HEK293 (cell line): ENCODE measurements at regions not wholly inside any gene's neighbourhood (a gene's known extent, or its start where the extent isn't known, plus 50 kb on each side); places are given as distances from the start of the nearest gene placed in this dataset.

Experiments used
- CTCF ChIA-PET: fragments of 350-600 bp; formaldehyde crosslinking; extraction: SDS; loops from one replicate; lab custom pipeline; 2021; ENCODE audit warnings: antibody characterized with exemption; lab: Yijun Ruan, JAX
- POLR2A ChIA-PET: fragments of 300-600 bp; formaldehyde crosslinking; extraction: SDS; loops from one replicate; lab custom pipeline; 2020; ENCODE audit warnings: antibody characterized with exemption, inconsistent platforms; lab: Yijun Ruan, JAX
- H3K27ac ChIP-seq: fragments of 200-500 bp; sonication (Bioruptor generic); 2 replicates; pipeline ENCODE4 v1.5.1; 2014; ENCODE audit warnings: low read depth, low read length, control low read depth, inconsistent platforms; ENCODE audit errors: extremely low read depth
- H3K36me3 ChIP-seq, 2 experiments: fragments of 200-500 bp in 1 of 2; sonication (Bioruptor generic) in 1 of 2; 1 replicate in 1 of 2; 2 replicates in 1 of 2; pipeline ENCODE4 v1.5.1; 2014 to 2017; ENCODE audit warnings: inconsistent platforms in 2 of 2, low read length in 2 of 2; ENCODE audit not compliant: control insufficient read depth in 2 of 2, insufficient read depth in 1 of 2
- H3K4me1 ChIP-seq: fragments of 200-500 bp; sonication (Bioruptor generic); 2 replicates; pipeline ENCODE4 v1.5.1; 2014; ENCODE audit warnings: mild to moderate bottlenecking, low read length, inconsistent platforms; ENCODE audit not compliant: control insufficient read depth, insufficient read depth
- H3K4me3 ChIP-seq: 2 replicates; pipeline ENCODE4 v1.5.1; 2011; ENCODE audit warnings: low read depth, mild to moderate bottlenecking, control low read depth, low read length, moderate library complexity
- H3K9me3 ChIP-seq: fragments of 200-500 bp; sonication (Bioruptor generic); 2 replicates; pipeline ENCODE4 v1.5.1; 2014; ENCODE audit warnings: low read depth, low read length, inconsistent platforms; ENCODE audit not compliant: control insufficient read depth, insufficient read depth
- FEZF1 ChIP-seq: fragments of 450-650 bp; formaldehyde crosslinking; IDR thresholded peaks from 2 replicates; pipeline ENCODE4 v1.5.1; 2016; ENCODE audit warnings: missing biosample characterization, missing genetic modification characterization
- GLI4 ChIP-seq: fragments of 450-650 bp; formaldehyde crosslinking; IDR thresholded peaks from 2 replicates; pipeline ENCODE4 v1.5.1; 2016; ENCODE audit warnings: missing biosample characterization, missing genetic modification characterization
- HOXD13 ChIP-seq: sonication (generic); formaldehyde crosslinking; IDR thresholded peaks from 2 replicates; pipeline ENCODE4 v1.8.0; 2022; ENCODE audit warnings: missing genetic modification reagents, borderline replicate concordance
- KLF8 ChIP-seq: fragments of 450-650 bp; formaldehyde crosslinking; IDR thresholded peaks from 2 replicates; pipeline ENCODE4 v1.5.1; 2016; ENCODE audit warnings: missing biosample characterization, missing genetic modification characterization
- MYNN ChIP-seq: fragments of 450-650 bp; formaldehyde crosslinking; IDR thresholded peaks from 2 replicates; pipeline ENCODE4 v1.5.1; 2016; ENCODE audit warnings: missing biosample characterization, missing genetic modification characterization, borderline replicate concordance
- OVOL3 ChIP-seq: fragments of 450-650 bp; formaldehyde crosslinking; IDR thresholded peaks from 2 replicates; pipeline ENCODE4 v1.5.1; 2016; ENCODE audit warnings: missing biosample characterization, missing genetic modification characterization
- ZBTB1 ChIP-seq: fragments of 450-650 bp; formaldehyde crosslinking; IDR thresholded peaks from 2 replicates; pipeline ENCODE4 v1.5.1; 2016; ENCODE audit warnings: missing biosample characterization, missing genetic modification characterization
- ZBTB20 ChIP-seq: fragments of 450-650 bp; formaldehyde crosslinking; IDR thresholded peaks from 2 replicates; pipeline ENCODE4 v1.5.1; 2016; ENCODE audit warnings: missing biosample characterization, missing genetic modification characterization
- ZNF146 ChIP-seq: fragments of 450-650 bp; formaldehyde crosslinking; IDR thresholded peaks from 2 replicates; pipeline ENCODE4 v1.5.1; 2016; ENCODE audit warnings: missing biosample characterization, missing genetic modification characterization
- ZNF155 ChIP-seq: fragments of 450-650 bp; formaldehyde crosslinking; IDR thresholded peaks from 2 replicates; pipeline ENCODE4 v1.5.1; 2016; ENCODE audit warnings: missing biosample characterization, missing genetic modification characterization
- ZNF174 ChIP-seq: fragments of 450-650 bp; formaldehyde crosslinking; IDR thresholded peaks from 2 replicates; pipeline ENCODE4 v1.5.0; 2017; ENCODE audit warnings: missing biosample characterization, mild to moderate bottlenecking, missing genetic modification characterization
- ZNF18 ChIP-seq: fragments of 450-650 bp; formaldehyde crosslinking; IDR thresholded peaks from 2 replicates; pipeline ENCODE4 v1.5.1; 2016; ENCODE audit warnings: missing biosample characterization, missing genetic modification characterization
- ZNF23 ChIP-seq: fragments of 450-650 bp; formaldehyde crosslinking; IDR thresholded peaks from 2 replicates; pipeline ENCODE4 v1.5.1; 2016; ENCODE audit warnings: missing biosample characterization, missing genetic modification characterization, borderline replicate concordance
- ZNF274 ChIP-seq, 2 experiments: fragments of 200-500 bp in 1 of 2; fragments of 450-650 bp in 1 of 2; sonication (Bioruptor generic) in 1 of 2; formaldehyde crosslinking in 1 of 2; IDR thresholded peaks; 2 replicates each; pipeline versions ENCODE4 v1.5.1 to v1.6.1; 2014 to 2016; ENCODE audit warnings: borderline replicate concordance in 1 of 2, inconsistent platforms in 1 of 2, low read length in 1 of 2, missing biosample characterization in 1 of 2, missing genetic modification characterization in 1 of 2
- ZNF311 ChIP-seq: fragments of 450-650 bp; formaldehyde crosslinking; IDR thresholded peaks from 2 replicates; pipeline ENCODE4 v1.5.1; 2017; ENCODE audit warnings: missing biosample characterization, missing genetic modification characterization, borderline replicate concordance
- ZNF426 ChIP-seq: fragments of 450-650 bp; formaldehyde crosslinking; IDR thresholded peaks from 2 replicates; pipeline ENCODE4 v1.5.1; 2017; ENCODE audit warnings: missing biosample characterization, missing genetic modification characterization, mild to moderate bottlenecking, inconsistent platforms, moderate library complexity
- ZNF518A ChIP-seq: fragments of 450-650 bp; formaldehyde crosslinking; conservative IDR thresholded peaks from 2 replicates; pipeline ENCODE4 v1.5.1; 2016; ENCODE audit warnings: low read depth, missing biosample characterization, missing genetic modification characterization
- ZNF645 ChIP-seq: fragments of 450-650 bp; formaldehyde crosslinking; IDR thresholded peaks from 2 replicates; pipeline ENCODE4; 2016; ENCODE audit warnings: missing biosample characterization, missing genetic modification characterization
- ZNF777 ChIP-seq: fragments of 450-650 bp; formaldehyde crosslinking; IDR thresholded peaks from 2 replicates; pipeline ENCODE4 v1.5.1; 2017; ENCODE audit warnings: missing biosample characterization, missing genetic modification characterization, borderline replicate concordance
- ZNF792 ChIP-seq: fragments of 450-650 bp; formaldehyde crosslinking; IDR thresholded peaks from 2 replicates; pipeline ENCODE4 v1.5.1; 2016; ENCODE audit warnings: missing biosample characterization, missing genetic modification characterization
- TF ChIP-seq, protein P1 (sequence below): fragments of 450-650 bp; formaldehyde crosslinking; IDR thresholded peaks from 2 replicates; pipeline ENCODE4 v1.5.1; 2016; ENCODE audit warnings: missing biosample characterization, missing genetic modification characterization, borderline replicate concordance
- TF ChIP-seq, protein P2 (sequence below): fragments of 450-650 bp; formaldehyde crosslinking; IDR thresholded peaks from 2 replicates; pipeline ENCODE4 v1.5.1; 2017; ENCODE audit warnings: missing biosample characterization, mild to moderate bottlenecking, missing genetic modification characterization, moderate library complexity

DNA sequence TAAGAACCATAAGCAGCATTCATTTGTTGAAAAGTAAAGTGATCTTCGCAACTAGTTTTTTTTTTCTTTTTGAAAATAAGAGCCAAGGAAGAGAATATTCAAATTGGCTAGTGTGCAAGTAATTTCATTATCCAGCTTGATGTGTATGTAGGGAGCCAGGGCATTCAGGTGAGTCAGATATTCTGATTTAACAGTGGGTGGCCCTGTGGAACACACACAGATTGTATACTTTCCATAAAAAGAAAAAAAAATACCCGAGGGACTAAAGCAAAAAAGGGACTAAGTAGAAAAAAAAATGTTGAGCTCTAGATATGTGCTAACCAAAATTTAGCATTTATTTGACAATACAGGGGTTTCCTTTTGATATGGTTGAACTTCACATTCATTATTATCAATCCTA lies 96.9 kb upstream of the ROPN1 start (continued):
- no peak for TF ChIP-seq MYNN
- no peak for TF ChIP-seq ZNF792 (tag by site-specific recombination)
- no peak for TF ChIP-seq ZNF146 (tag by site-specific recombination)
- no peak for TF ChIP-seq OVOL3 (tag by site-specific recombination)
- no peak for TF ChIP-seq KLF8 (tag by site-specific recombination)
- no peak for TF ChIP-seq ZNF518A (tag by site-specific recombination)
- TF ChIP-seq FEZF1: no peak
- no peak for TF ChIP-seq ZNF155 (tag by site-specific recombination)
- no peak for TF ChIP-seq ZNF274 (IDR thresholded peaks at IDR 0.05; ENCODE audit: low read length)
- TF ChIP-seq ZNF274 (tag by site-specific recombination; IDR thresholded peaks at IDR 0.05; ENCODE audit: borderline replicate concordance): no peak
- TF ChIP-seq GLI4 (tag by site-specific recombination): no peak
- no peak for TF ChIP-seq ZNF311 (tag by site-specific recombination)

- CTCF ChIA-PET: interaction anchor here (0.6 to 1.7 kb wide), 7 partner anchors 9 to 378 kb away, joined by 3 to 8 read pairs (median 3); partner anchors contain the start of gene KALRN
- TF ChIP-seq ZNF777 (tag by site-specific recombination) (no peak), FEZF1 (no peak), ZBTB20 (tag by site-specific recombination) (no peak)
- TF ChIP-seq, protein P1, sequence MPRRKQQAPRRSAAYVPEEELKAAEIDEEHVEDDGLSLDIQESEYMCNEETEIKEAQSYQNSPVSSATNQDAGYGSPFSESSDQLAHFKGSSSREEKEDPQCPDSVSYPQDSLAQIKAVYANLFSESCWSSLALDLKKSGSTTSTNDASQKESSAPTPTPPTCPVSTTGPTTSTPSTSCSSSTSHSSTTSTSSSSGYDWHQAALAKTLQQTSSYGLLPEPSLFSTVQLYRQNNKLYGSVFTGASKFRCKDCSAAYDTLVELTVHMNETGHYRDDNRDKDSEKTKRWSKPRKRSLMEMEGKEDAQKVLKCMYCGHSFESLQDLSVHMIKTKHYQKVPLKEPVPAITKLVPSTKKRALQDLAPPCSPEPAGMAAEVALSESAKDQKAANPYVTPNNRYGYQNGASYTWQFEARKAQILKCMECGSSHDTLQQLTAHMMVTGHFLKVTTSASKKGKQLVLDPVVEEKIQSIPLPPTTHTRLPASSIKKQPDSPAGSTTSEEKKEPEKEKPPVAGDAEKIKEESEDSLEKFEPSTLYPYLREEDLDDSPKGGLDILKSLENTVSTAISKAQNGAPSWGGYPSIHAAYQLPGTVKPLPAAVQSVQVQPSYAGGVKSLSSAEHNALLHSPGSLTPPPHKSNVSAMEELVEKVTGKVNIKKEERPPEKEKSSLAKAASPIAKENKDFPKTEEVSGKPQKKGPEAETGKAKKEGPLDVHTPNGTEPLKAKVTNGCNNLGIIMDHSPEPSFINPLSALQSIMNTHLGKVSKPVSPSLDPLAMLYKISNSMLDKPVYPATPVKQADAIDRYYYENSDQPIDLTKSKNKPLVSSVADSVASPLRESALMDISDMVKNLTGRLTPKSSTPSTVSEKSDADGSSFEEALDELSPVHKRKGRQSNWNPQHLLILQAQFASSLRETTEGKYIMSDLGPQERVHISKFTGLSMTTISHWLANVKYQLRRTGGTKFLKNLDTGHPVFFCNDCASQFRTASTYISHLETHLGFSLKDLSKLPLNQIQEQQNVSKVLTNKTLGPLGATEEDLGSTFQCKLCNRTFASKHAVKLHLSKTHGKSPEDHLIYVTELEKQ: no peak
- Histone ChIP-seq H3K36me3 (no peaks in the 10 kb centered on the region), H3K27ac (no peak overlapping the region), H3K9me3 (no peaks in the 10 kb centered on the region), H3K4me3 (no peak overlapping the region), H3K4me1 (no peaks in the 10 kb centered on the region)
- POLR2A ChIA-PET: no interaction called here
Observed at GRCh38 chr3:124089214-124089613, 97.3 kb upstream of the ROPN1 start.

GRCh38 chr3:124091716-124092115 lies 99.8 kb upstream of the ROPN1 start:
- Histone ChIP-seq H3K9me3 (no peaks in the 10 kb centered on the region), H3K4me1 (no peaks in the 10 kb centered on the region), H3K27ac (no peak overlapping the region), H3K36me3 (no peaks in the 10 kb centered on the region), H3K4me3 (no peak overlapping the region)
- CTCF ChIA-PET: no interaction called here
- POLR2A ChIA-PET: no interaction called here
- no peak for TF ChIP-seq HOXD13 (CRISPR knock-in tag)
- no peak for TF ChIP-seq ZNF23 (tag by site-specific recombination)
- TF ChIP-seq, protein P2, sequence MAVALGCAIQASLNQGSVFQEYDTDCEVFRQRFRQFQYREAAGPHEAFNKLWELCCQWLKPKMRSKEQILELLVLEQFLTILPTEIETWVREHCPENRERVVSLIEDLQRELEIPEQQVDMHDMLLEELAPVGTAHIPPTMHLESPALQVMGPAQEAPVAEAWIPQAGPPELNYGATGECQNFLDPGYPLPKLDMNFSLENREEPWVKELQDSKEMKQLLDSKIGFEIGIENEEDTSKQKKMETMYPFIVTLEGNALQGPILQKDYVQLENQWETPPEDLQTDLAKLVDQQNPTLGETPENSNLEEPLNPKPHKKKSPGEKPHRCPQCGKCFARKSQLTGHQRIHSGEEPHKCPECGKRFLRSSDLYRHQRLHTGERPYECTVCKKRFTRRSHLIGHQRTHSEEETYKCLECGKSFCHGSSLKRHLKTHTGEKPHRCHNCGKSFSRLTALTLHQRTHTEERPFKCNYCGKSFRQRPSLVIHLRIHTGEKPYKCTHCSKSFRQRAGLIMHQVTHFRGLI: no peak
- no peak for TF ChIP-seq ZNF426
- TF ChIP-seq ZNF18 (tag by site-specific recombination): no peak
- no peak for TF ChIP-seq ZNF645 (tag by site-specific recombination)
- no peak for TF ChIP-seq ZNF174
- TF ChIP-seq ZBTB1 (tag by site-specific recombination): no peak
